COLO829 (cell line): ENCODE measurements at regions not wholly inside any gene's neighbourhood (a gene's known extent, or its start where the extent isn't known, plus 50 kb on each side); places are given as distances from the start of the nearest gene placed in this dataset.

Source experiments
- DNase-seq: peaks from one replicate; pipeline ENCODE4 v3.0.0; 2012; ENCODE audit warnings: low spot score

DNA sequence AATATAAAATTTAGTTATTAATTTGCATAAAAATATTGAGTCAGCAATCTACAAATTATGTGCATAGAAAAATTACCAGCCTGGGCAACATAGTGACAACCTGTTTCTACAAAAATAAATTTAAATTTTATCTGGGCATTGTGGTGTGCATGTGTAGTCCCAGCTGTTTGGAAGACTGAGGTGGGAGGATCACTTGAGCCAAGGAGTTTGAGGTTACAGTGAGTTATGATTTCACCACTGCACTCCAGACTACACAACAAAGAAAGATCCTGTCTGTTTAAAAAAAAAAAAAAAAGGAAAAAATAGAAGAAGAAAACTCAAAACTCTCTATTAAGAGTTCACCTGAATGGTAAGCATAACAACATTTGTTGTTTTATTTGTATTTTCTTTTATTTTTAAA is 1048.4 kb upstream of the CDH2 start:
- no peak for DNase-seq

DNA sequence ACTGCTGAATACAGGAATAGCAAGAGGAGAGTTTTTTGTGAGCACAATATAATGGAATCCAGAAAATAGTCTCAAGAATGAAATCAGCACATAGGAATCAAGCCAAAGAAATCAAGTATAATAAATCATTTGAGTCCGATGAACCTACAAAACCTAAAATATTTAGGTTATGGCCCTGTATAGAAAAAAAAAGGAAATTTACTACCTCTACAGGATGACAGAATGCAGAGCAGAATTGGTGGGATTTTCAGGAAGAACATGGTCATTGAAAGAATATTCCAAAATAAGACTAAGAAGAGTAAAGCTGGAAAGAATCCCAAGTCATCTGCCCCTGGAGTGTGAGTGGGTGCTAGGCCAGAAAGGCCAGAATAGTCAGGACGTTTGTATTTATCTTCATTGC is 1041.2 kb upstream of the CDH2 start:
- no peak for DNase-seq

DNA sequence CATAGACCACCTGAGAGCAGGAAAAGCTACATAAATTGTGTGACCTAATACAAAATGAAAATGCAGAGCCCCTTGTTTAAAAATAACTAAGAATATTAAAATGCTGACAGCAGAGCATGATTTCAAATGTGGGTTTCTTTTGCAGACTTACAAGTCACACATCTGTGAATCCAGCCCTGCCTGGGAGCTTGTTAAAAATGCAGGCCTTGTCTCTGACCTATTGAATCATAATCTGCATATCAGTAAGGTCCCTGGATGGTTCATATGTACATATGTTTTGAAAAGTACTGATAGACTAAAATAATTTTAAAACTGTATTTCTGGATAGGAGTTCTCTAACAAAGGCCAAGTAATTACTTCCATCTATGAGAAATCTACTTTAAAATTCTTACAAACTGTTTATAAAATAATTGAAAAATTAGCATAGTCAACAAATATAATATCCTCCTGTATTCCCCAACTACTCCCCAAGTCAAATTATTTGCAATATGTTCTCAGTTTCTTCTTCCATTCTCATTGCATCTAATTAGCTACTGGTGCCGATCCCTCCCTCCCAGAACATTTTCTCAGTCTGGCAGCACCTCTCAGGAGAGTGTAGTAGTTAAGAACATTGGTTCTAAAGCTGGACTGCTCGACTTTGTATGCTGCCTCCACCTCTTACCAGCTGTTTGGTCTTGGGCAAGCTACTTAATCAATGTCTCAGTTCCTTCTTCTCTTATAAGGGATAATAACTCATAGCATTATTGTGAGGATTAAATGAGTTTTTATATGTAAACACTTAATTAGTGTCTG is 1040.4 kb upstream of the CDH2 start:
- DNase-seq, result no peak

DNA sequence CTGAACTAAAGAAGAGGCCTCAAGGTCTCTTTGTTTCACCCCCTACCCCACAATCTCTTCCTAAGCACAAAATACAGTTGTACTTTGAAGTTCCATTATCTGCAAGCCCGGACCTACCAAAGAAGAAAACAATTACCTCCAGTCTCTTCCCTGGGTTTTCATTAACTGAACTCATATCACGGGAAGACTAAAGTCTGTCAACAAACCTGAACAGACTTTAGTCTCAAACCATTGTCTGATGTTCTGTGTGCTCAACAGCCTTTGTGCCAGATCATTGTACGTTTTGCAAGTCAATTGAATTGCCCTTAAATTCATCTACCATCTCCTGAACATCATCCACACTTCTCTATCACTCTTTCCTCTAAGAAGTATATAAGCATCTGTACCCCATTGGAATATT is 1021.9 kb upstream of the CDH2 start:
- no peak for DNase-seq

GRCh38 chr18:29196307-29196706 is 1019.4 kb upstream of the CDH2 start:
- no peak for DNase-seq

DNA sequence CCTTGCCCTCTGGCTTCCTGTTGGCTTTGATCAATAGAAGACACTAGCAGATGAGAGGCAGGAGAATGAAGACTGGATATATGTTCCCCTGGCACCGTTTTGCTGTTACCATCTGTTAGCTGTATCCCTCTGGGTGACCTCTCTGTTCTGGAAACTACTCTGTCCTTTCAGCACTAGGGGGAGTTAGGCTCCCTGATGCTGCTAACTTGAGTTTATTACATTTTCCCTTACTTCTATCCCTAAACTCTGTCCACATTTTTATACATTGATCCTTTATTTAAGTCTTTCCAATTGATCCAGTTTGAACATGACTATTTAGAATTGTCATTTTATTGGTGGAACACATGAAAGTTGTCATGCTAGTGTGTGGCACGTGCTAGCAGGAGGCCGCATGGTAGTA is 1014.3 kb upstream of the CDH2 start:
- peak; percentile 13 for DNase-seq

GRCh38 chr18:29188760-29189159 is 1011.8 kb upstream of the CDH2 start:
- no peak for DNase-seq

- no peak for DNase-seq
These were observed 1008.9 kb upstream of the CDH2 start for GRCh38 chr18:29185801-29186200.

DNA sequence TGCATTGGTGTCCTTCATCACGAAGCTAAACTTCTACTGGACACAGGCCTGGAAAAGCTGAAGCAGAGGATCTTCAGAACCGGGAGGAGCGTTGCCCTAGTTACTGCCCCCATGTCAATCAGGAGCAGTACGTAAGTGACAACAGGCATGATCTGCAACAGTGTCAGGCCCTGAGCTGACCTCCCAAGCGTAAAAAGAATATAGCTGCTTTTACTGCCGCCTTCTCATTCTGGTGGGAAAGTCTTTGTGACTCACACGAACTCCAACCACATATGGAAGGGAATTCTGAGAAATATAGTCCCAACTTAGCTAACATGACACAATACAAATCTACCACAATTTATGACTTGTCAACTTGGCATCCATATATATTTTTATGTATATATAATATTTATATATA is 1007.7 kb upstream of the CDH2 start:
- DNase-seq, result no peak

GRCh38 chr18:29181151-29181901 is 1004.4 kb upstream of the CDH2 start:
- DNase-seq, result no peak

GRCh38 chr18:29176681-29177080 is 999.8 kb upstream of the CDH2 start:
- DNase-seq, result no peak

DNA sequence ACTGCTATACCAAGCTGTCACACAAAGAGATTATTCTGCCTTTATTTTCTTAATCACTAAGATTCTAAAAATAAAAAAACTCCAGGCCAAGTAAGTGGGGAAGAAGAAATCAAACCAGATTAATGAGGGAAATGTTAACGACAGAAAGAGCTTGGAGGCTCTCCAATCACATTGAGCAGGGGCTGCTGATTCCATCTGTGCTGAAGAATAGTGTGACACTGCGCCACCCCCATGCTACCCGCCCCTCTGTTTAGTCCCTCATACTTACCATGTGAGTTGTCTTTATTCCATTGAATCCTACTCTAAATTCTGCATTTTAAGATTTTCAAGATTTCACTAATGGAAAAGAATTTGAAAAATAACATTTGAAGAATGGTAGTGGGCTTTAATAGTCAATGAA is 998.0 kb upstream of the CDH2 start:
- no peak for DNase-seq

GRCh38 chr18:29172756-29173067 is 995.8 kb upstream of the CDH2 start:
- DNase-seq, result no peak

GRCh38 chr18:29171892-29172755 is 995.2 kb upstream of the CDH2 start:
- DNase-seq, result no peak

- DNase-seq, result no peak
These were observed 992.7 kb upstream of the CDH2 start for GRCh38 chr18:29169599-29169998.

DNA sequence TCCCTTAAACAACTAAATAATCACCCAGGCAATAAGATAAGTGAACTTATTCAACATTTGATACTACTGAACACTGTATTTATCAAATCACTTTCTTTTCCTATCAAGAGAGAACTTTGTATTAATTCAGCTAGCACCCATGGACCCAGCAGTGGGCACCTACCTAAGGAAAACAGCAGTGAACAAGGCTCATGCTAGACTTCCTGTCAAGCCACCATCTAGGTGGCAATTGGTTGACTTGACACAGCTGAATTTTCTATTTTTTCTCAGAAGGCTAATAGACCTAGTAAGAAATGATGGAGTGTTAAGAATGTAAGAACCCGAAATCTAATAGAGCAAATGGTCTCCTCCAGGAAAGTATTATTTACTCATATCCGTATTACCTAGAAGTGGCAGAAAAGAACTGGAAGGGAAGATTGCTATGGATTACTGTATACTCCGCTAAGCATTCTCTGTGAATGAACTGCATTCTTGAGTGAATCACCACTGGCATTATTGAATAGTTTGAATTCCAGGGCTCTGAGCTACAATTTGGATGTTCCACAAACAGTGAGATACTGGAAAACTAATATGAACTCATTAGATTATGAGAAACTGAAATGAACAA is 988.2 kb upstream of the CDH2 start:
- DNase-seq, result peak; percentile 38

DNA sequence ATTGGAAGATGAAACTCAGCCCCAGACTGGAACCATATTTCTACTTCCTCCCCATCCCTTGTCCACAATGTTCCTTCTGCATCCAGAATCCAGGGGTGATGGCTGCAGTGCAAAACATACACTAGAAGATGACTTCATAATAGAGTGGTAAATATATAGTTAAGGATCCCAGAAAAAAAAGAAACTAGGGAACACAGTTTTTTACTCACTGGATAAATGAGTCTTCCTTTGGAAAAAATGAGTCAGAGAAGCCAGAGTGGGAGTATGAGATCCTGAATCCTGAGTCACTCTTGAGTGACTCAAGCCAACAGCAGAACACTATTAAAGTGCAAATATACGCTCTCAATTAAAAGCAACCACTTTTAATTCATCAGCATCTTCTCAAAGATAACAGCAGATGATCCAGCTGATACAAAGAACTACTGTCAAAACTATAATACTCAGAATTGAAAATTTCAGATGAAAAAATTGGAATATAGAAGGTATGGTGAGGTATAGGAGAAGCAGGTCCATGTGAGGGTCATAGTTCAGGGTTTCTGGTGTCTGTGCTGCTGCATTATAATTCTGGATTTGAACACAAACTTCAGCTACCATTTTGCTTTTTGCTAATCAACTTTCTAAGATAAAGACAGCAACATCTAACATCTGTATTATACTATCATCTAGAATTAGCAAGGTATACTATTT is 987.2 kb upstream of the CDH2 start:
- DNase-seq, result peak; percentile 88

DNA sequence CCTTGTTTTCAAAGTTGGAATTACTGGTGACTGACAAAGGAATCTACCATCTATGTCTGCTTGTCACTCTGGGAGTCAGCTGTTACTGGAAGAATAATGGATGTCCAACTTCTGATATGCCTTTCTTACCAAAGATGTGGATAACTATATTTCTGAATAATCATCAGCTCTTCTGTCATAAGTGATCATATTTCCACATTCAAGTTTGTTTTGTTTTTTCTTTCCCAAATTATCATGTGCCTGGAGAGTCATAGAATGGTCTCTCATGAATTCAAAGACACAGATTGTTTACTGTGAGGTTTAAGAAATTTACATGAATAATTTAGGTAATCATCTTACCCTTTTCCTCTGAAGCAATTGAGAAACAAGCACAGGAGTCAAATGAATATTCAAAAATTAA is 986.7 kb upstream of the CDH2 start:
- DNase-seq, result no peak

DNA sequence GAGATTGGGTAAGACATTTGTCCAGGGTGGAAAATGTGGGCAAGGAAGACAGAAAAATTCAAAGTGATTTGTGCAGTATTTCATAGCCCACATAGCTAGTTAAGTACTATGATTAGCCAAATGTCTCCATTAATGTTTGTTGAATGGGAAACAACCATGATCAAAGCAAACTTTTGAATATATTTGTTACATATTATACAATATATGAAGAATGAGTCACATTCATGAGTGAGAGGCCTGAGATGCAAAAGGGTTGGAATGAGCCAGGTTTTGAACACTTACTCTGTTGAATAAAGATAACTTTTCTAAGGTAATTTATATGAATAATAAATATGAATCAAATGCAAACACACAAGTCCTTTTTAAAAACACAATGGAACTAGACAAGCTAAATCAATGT is 984.5 kb upstream of the CDH2 start:
- no peak for DNase-seq

GRCh38 chr18:29160170-29160569 is 983.2 kb upstream of the CDH2 start:
- DNase-seq, result no peak

- no peak for DNase-seq
These were observed 981.0 kb upstream of the CDH2 start for GRCh38 chr18:29157905-29158304.
